SH-SY5Y (cell line): ENCODE measurements at regions not wholly inside any gene's neighbourhood (a gene's known extent, or its start where the extent isn't known, plus 50 kb on each side); places are given as distances from the start of the nearest gene placed in this dataset.

Source experiments
- GATA2 ChIP-seq: IDR thresholded peaks from 2 replicates; pipeline ENCODE4 v1.6.1; 2011; ENCODE audit warnings: mild to moderate bottlenecking, low read depth, low read length
- GATA3 ChIP-seq: IDR thresholded peaks from 2 replicates; pipeline ENCODE4 v1.6.1; 2011; ENCODE audit warnings: low read depth, mild to moderate bottlenecking, low read length, moderate library complexity

DNA sequence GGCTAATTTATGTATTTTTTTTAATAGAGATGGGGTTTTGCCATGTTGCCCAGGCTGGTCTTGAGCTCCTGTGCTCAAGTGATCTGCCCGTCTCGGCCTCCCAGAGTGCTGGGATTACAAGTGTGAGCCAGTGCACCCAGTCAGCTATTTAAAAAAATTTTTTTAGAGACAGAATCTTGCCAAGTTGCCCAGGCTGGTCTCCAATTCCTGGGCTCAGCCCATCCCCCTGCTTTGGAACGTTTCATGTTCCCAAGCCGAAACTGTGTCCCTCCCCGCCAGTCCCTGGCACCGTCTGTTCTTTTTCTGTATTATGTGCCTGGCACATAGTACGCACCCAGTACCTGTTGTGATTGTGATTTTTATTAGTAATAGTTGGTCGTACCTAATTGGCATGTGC lies 63.1 kb upstream of the MGAT5 start:
- TF ChIP-seq GATA2 (no peak), GATA3 (no peak)

DNA sequence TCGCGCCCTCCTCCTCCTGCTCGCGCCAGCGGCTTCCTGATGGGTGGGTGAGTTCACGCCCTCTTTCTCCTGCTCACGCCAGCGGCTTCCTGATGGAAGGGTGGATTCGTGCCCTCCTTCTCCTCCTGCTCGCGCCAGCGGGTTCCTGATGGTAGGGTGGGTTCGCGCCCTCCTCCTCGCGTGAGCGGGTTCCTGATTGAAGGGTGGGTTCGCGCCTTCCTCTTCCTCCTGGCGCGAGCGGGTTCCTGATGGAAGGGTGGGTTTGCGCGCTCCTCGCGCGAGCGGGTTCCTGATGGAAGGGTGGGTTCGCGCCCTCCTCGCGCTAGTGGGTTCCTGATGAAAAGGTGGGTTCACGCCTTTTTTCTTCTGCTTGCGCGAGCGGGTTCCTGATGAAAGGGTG lies 62.0 kb upstream of the MGAT5 start:
- TF ChIP-seq GATA2 (no peak), GATA3 (no peak)

DNA sequence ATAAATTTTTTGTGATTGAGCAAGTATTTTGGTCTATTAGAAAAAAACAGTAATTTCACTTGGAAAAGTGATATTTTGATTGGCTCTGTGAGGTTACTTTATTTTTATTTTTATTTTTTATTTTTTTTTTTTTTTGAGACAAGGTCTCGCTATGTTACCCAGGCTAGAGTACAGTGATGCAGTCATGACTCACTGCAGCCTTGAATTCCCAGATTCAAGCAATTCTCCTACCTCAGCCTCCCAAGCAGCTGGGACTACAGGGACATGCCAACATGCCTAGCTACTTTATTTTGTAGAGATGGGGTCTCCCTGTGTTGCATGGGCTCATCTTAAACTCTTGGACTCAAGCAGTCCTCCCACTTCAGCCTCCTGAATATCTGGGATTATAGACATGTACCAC lies 60.9 kb upstream of the MGAT5 start:
- TF ChIP-seq GATA2, result no peak
- TF ChIP-seq GATA3, result no peak

DNA sequence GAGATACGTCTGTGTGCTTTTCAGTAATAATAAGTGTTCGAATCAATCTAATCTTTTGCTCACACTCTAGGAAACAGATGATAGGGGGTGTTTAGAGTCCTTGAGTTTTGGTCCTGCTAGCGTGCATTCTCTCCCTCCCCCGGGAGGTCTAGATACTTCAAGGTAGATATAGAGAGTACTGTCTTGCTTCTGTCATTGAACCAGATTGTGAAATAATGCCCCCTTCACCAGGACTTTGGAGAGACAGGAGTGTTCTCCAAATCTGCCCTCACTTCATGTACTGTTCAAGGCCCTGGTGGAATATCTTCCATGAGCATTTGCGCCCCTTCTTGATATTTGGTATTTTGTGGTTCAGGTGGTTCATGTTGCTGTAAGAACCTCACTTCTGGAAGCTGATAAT lies 59.4 kb upstream of the MGAT5 start:
- TF ChIP-seq GATA3 (no peak), GATA2 (no peak)

DNA sequence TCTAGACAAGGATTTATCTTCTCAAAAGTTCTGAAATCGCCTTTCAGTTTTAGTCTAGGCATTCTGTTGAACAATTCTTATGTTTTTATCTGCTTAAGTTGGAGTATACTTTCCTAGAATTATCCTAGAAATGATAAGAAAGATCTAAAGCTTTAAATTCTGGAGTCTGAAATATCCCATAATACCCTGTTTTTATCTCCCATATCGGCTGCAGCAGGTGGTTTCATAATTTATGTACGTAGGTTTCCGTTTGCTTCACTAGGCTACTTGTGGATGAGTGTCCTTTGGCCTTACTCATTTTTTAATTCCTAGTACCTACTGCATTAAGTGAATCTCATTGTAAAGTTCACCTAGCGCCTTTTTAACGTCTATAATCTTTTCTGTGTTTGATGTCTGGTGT lies 58.5 kb upstream of the MGAT5 start:
- no peak for TF ChIP-seq GATA3
- TF ChIP-seq GATA2, result no peak

DNA sequence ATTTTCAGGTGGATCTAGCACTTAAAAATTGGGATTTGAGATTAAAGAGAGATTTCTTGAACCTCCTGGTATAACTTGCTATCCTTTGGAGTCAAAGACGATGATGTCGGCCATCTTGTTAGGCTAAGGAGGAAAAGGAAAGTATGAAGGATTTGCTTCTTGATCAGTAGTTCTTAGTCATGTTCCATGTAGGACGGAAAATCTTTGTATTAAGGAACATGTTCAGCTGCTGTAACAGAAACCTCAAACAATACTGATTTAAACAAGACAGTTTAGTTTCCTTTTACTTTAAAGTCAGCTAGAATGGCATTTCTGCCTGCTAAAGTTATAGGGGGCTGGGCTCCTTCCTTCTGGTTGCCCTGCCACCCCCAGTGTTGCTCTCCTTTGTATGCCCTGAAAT lies 56.4 kb upstream of the MGAT5 start:
- TF ChIP-seq GATA2 (no peak), GATA3 (no peak)

DNA sequence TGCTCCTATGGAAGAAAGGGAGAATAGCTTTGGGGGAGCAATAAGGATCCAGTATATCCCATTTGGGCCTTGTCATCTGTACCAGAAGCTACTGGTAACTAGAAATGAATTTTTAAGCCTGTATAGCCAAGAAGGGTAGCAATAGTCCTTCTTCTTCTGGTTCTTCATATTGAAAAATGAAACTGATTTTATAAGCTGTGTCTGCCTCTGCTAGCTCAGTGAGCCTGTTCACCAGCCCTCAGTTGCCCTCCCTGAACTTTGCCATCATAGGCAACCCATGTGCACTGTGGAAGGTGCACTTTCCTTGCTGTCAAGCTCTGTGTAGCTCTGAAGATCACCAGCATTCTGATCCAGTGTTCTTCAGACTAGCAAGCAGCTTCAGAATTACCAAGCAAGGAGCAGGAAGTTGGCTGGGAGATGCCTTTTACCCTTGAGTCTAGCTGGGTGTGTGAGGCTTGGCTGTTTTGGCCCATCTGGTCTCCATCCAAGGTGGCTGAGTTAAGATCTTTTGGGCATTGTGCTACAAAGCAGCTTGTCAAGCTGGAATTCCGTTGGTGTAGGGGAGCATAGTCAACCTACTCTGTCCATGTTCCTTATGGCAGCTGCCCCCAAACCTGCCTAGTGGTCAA lies 55.8 kb upstream of the MGAT5 start:
- TF ChIP-seq GATA2 (no peak), GATA3 (no peak)

DNA sequence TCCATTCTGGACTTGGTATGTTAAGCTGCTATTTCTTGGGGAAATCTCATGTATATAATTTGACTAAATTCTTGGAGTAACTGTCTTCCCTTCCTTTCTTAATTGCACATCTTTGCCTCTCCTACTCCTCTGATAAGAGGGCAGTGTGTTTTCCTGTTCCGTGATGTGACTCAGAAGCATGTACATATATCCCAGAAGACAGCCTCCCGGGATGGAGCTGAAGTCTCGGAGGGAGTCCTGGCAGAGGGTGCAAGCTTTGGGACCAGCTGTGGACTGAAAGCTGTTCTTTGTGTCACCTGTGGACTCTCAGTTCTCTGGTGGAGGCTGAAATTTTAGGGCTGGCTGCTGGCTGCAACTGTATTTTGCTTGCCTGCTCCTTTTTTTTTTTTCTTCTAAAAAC lies 54.7 kb upstream of the MGAT5 start:
- no peak for TF ChIP-seq GATA3
- no peak for TF ChIP-seq GATA2

DNA sequence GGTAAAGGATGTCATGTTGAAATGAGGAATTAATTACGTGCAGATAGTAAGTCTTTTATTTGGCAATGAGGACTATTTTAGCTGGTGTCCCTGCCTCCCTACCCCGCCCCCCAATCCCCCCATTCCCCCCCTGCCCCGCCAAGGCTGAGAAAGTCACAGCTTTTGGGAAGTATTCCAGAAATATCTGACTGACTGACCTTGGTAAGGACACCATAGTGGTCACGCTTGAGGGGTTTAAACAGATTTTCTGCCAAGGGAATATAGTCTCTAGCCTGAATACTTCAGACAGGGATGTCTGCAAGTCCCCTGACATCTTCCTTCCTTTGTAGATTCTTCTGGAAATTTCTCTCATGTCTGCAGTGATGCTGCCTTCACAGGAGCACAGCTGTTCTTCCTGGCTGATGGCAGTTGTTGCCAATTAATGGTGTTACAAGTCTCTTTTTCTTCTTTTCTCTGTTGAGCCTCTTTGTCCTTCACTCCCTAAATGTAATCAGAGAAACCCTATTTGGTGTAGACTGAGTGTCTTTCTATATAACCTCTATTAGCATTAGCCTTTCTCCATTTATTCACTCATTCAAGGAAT lies 53.7 kb upstream of the MGAT5 start:
- no peak for TF ChIP-seq GATA3
- no peak for TF ChIP-seq GATA2

DNA sequence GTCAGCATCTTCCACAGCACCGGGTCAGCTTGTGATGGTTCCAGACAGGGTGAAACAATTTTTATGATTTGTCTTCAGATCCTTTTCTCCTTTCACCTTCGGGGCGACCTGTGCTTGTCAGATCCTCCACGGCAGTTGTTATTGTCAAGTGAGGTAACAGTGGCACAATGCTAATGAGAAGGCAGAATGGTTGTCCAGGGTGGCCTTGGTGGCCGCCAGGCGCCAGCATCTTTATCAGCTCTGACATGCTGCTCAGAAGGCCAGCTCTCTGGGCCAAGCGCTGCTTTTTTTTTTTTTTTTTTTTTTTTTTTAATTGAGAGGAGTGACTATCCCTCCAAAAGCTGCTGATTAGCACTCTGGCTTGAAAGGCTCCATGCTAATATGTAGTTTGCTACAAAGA lies 52.3 kb upstream of the MGAT5 start:
- TF ChIP-seq GATA3, result no peak
- no peak for TF ChIP-seq GATA2

DNA sequence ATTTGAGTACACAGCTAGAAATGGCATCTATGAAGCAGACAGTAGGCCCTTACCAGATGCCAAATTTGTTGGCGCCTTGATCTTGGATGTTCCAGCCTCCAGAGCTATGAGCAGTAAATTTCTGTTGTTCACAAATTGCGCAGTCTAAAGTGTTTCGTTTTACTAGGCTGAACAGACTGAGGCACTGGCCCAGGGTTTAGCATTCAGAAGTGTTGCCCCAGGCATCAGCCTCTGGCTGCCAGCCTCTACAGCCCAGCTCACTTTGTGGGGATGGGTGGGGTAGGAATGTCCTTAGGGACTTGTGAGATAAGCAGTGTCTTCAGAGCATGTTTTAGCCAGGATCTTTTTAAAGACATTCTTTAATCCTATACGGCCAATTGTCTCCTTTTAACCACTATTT lies 51.5 kb upstream of the MGAT5 start:
- TF ChIP-seq GATA3 (no peak), GATA2 (no peak)

DNA sequence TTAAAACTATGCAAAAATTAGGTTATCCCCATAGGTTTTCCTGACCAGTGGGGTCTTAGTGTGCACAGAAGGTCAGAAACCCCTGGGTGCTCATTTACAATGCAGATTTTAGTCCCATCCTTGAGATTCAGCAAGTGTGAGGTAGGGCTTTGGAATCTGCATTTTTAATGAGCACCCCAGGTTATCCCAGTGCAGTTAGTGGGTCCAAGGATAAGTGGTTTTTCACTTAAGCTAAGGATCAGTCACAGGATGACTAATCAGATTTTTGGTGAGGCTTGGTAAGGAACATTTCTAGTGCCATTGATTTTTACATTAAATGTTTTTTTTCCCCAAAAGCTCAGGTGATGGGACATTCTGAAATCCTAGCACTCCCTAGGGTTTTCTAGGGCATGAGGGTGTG lies 50.7 kb upstream of the MGAT5 start:
- TF ChIP-seq GATA3 (no peak), GATA2 (no peak)
